K562 (cell line): ENCODE measurements at regions not wholly inside any gene's neighbourhood (a gene's known extent, or its start where the extent isn't known, plus 50 kb on each side); places are given as distances from the start of the nearest gene placed in this dataset.

ENCODE experiments used
- ATAC-seq: fragments of 200-7000 bp; cut with Tn5 transposase; 3 replicates; pipeline ENCODE4 v1.9.1; 2020; ENCODE audit warnings: moderate library complexity
- BruUV-seq: library from RNA; stranded (reverse); fragments of 400-500 nt; replicated peaks from 2 replicates; lab custom pipeline; 2021; lab: Mats Ljungman, UMichigan
- CTCF ChIA-PET: fragments of 300-600 bp; formaldehyde crosslinking; extraction: SDS; loops from one replicate; lab custom pipeline; 2021; ENCODE audit warnings: low intra/inter-chr PET ratio; lab: Yijun Ruan, JAX
- POLR2A ChIA-PET: fragments of 300-600, 350-650 bp; sonication (Branson Sonifier 250); formaldehyde crosslinking; extraction: SDS; loops from one replicate; lab custom pipeline; 2021; ENCODE audit warnings: antibody characterized with exemption, inconsistent platforms; lab: Yijun Ruan, JAX
- DNase-seq, 4 experiments: peaks; one replicate each; pipeline versions ENCODE4 v3.0.0 to v3.0.0-alpha.2; 2011 to 2018; ENCODE audit warnings: low spot score in 3 of 4, mixed read lengths in 3 of 4; ENCODE audit errors: extremely low read depth in 1 of 4
- FAIRE-seq: peaks from 2 replicates; lab custom pipeline; 2011; peaks lifted over from hg19 to GRCh38; lab: Jason Lieb, UNC
- H2AFZ ChIP-seq: 2 replicates; pipeline ENCODE4 v1.6.0; 2011; ENCODE audit warnings: low read depth, low read length, control low read depth, inconsistent platforms
- H3K27ac ChIP-seq: fragments of 200-600 bp; 3 replicates; pipeline ENCODE4 v1.8.0; 2011; ENCODE audit warnings: low read depth, mild to moderate bottlenecking, control low read depth, inconsistent platforms, low read length, moderate library complexity, mixed read lengths; ENCODE audit errors: extremely low read depth
- H3K27me3 ChIP-seq, 2 experiments: fragments of 300-600 bp in 1 of 2; 2 replicates in 1 of 2; 3 replicates in 1 of 2; pipeline versions ENCODE4 v1.6.0 to v1.8.0; 2011; ENCODE audit warnings: inconsistent platforms in 2 of 2, low read length in 2 of 2, mild to moderate bottlenecking in 1 of 2, mixed read lengths in 1 of 2, moderate library complexity in 1 of 2; ENCODE audit not compliant: control insufficient read depth in 2 of 2, insufficient read depth in 2 of 2
- H3K36me3 ChIP-seq: fragments of 300-600 bp; 3 replicates; pipeline ENCODE4 v1.8.0; 2011; ENCODE audit warnings: mild to moderate bottlenecking, low read length, inconsistent platforms; ENCODE audit not compliant: control insufficient read depth, insufficient read depth
- H3K4me1 ChIP-seq, 2 experiments: fragments of 200-600 bp in 1 of 2; replicated peaks in 1 of 2; 2 replicates in 1 of 2; 3 replicates in 1 of 2; pipeline versions ENCODE4 v1.5.1 to v1.8.0; 2011; ENCODE audit warnings: inconsistent platforms in 2 of 2, low read length in 2 of 2, mild to moderate bottlenecking in 1 of 2, mixed read lengths in 1 of 2, moderate library complexity in 1 of 2; ENCODE audit not compliant: control insufficient read depth in 2 of 2, insufficient read depth in 2 of 2
- H3K4me2 ChIP-seq: 2 replicates; pipeline ENCODE4 v1.6.1; 2011; ENCODE audit warnings: low read length, control low read depth, inconsistent platforms, mixed read lengths; ENCODE audit not compliant: insufficient read depth
- H3K4me3 ChIP-seq: fragments of 200-600 bp; sonication (generic), shearing (Covaris generic); 2 replicates; pipeline ENCODE4 v1.5.1; 2016; ENCODE audit warnings: control low read depth, inconsistent platforms
- H3K79me2 ChIP-seq: fragments of 200-600 bp; 3 replicates; pipeline ENCODE4 v1.8.0; 2011; ENCODE audit warnings: low read length, inconsistent platforms; ENCODE audit not compliant: control insufficient read depth, insufficient read depth
- H3K9ac ChIP-seq, 2 experiments: 2 replicates each; pipeline versions ENCODE4 v1.6.0 to v1.6.1; 2011; ENCODE audit warnings: low read depth in 2 of 2, low read length in 2 of 2, control low read depth in 1 of 2, inconsistent platforms in 1 of 2, mild to moderate bottlenecking in 1 of 2, mixed read lengths in 1 of 2; ENCODE audit not compliant: insufficient read depth in 1 of 2
- H3K9me1 ChIP-seq: one replicate; pipeline ENCODE4 v1.6.0; 2011; ENCODE audit warnings: inconsistent platforms, mild to moderate bottlenecking, low read length, moderate library complexity; ENCODE audit not compliant: control insufficient read depth, insufficient read depth
- H3K9me3 ChIP-seq: replicated peaks from 2 replicates; pipeline ENCODE4 v1.5.1; 2011; ENCODE audit warnings: low read depth, low read length, inconsistent platforms; ENCODE audit not compliant: control insufficient read depth, insufficient read depth
- H4K20me1 ChIP-seq: replicated peaks from 2 replicates; pipeline ENCODE4 v1.6.1; 2011; ENCODE audit warnings: low read length, inconsistent platforms, mixed read lengths; ENCODE audit not compliant: control insufficient read depth, insufficient read depth
- BRF2 ChIP-seq: IDR thresholded peaks from 3 replicates; pipeline ENCODE4 v1.6.1; 2011; ENCODE audit warnings: borderline replicate concordance, mild to moderate bottlenecking; ENCODE audit not compliant: insufficient read length, insufficient read depth
- DPF2 ChIP-seq: fragments of 450-650 bp; IDR thresholded peaks from 2 replicates; pipeline ENCODE4 v1.6.1; 2016
- FOXM1 ChIP-seq, 2 experiments: fragments of 450-650 bp in 1 of 2; sonication (generic) in 1 of 2; formaldehyde crosslinking in 1 of 2; IDR thresholded peaks; 2 replicates each; pipeline versions ENCODE4 v1.6.1 to v1.9.0; 2017 to 2022; ENCODE audit warnings: low read depth in 2 of 2, mild to moderate bottlenecking in 2 of 2, missing genetic modification reagents in 1 of 2, moderate library complexity in 1 of 2
- GABPB2 ChIP-seq: fragments of 250-450 bp; sonication (Bioruptor Pico); conservative IDR thresholded peaks from 2 replicates; pipeline ENCODE4 v1.5.1; 2021; ENCODE audit warnings: mild to moderate bottlenecking
- HNRNPLL ChIP-seq: fragments of 200-400 bp; formaldehyde crosslinking; IDR thresholded peaks from 2 replicates; pipeline ENCODE4 v1.6.1; 2017; ENCODE audit warnings: low read length, low read depth, mild to moderate bottlenecking; ENCODE audit not compliant: poor library complexity, severe bottlenecking
- KLF13 ChIP-seq: fragments of 450-650 bp; IDR thresholded peaks from 2 replicates; pipeline ENCODE4 v1.6.1; 2016; ENCODE audit warnings: missing genetic modification characterization, low read depth, mild to moderate bottlenecking, missing compliant biosample characterization, moderate library complexity, borderline replicate concordance
- MED1 ChIP-seq: sonication (generic); formaldehyde crosslinking; IDR thresholded peaks from 2 replicates; pipeline ENCODE4 v1.8.1; 2023; ENCODE audit warnings: missing genetic modification reagents, borderline replicate concordance
- NR4A1 ChIP-seq, 2 experiments: fragments of 250-450 bp in 1 of 2; fragments of 450-650 bp in 1 of 2; sonication (Bioruptor Pico) in 1 of 2; IDR thresholded peaks; 2 replicates each; pipeline versions ENCODE4 v1.4.0 to v1.6.1; 2016 to 2020; ENCODE audit warnings: mild to moderate bottlenecking in 2 of 2, missing compliant biosample characterization in 1 of 2, missing genetic modification characterization in 1 of 2, moderate library complexity in 1 of 2
- ZBTB2 ChIP-seq: fragments of 450-650 bp; IDR thresholded peaks from 2 replicates; pipeline ENCODE4 v1.6.1; 2016; ENCODE audit warnings: antibody characterized with exemption
- ZKSCAN1 ChIP-seq: fragments of 150-350 bp; IDR thresholded peaks from 2 replicates; pipeline ENCODE4 v1.6.1; 2016; ENCODE audit warnings: low read depth, low read length
- ZNF696 ChIP-seq: fragments of 250-450 bp; sonication (Bioruptor Pico); conservative IDR thresholded peaks from 2 replicates; pipeline ENCODE4 v1.4.0; 2020; ENCODE audit warnings: mild to moderate bottlenecking, moderate library complexity
- WGBS: fragments of 100-300 bp; shearing (Covaris generic); methylation state at CpG from one replicate; pipeline ENCODE4 v1.1.6; 2016; ENCODE audit warnings: low coverage, mixed read lengths; ENCODE audit not compliant: insufficient coverage; ENCODE audit errors: missing lambda C conversion rate; 5-methylcytosine and 5-hydroxymethylcytosine counted together
- in situ Hi-C: fragments of 300-500 bp; cut with MboI; formaldehyde crosslinking; loops from 4 replicates; pipeline ENCODE4 v1.15.0; 2018; ENCODE audit warnings: inconsistent platforms, mixed read lengths
- intact Hi-C: fragments of 100-400 bp; cut with micrococcal nuclease; formaldehyde crosslinking; loops from 2 replicates; pipeline ENCODE4 v1.14.2; 2022
- TF ChIP-seq, protein P1 (sequence below): sonication (generic); formaldehyde crosslinking; IDR thresholded peaks from 2 replicates; pipeline ENCODE4 v1.8.1; 2023; ENCODE audit warnings: missing genetic modification reagents, mild to moderate bottlenecking, borderline replicate concordance

GRCh38 chr1:4017636-4018365, 117.7 kb upstream of the C1orf174 start:
- ATAC-seq, result no peak
- BruUV-seq, result no TSS peak
- ChIA-PET CTCF (no interaction called here), POLR2A (interaction anchor here (0.7 to 0.9 kb wide), 3 partner anchors 9 to 64 kb away, joined by 3 read pairs; no protein-coding TSS in a partner anchor)
- H3K4me3 ChIP-seq, result no peak overlapping the region
- in situ Hi-C loops (no loop called here), intact Hi-C loops (no loop called here)
- H2AFZ ChIP-seq, result no peak overlapping the region
- no peaks in the 10 kb centered on the region for H3K36me3 ChIP-seq
- FAIRE-seq, result peak; percentile 15
- H3K4me1 ChIP-seq, result peaks cover 0 to 7% of the 10 kb centered on the region in 2 experiments; a peak in 2 of 5 replicates
- no peak overlapping the region for H3K9ac ChIP-seq
- no peak overlapping the region for H3K27ac ChIP-seq
- no peaks in the 10 kb centered on the region for H3K9me1 ChIP-seq
- no peaks in the 10 kb centered on the region for H3K79me2 ChIP-seq
- H3K9me3 ChIP-seq, result no peaks in the 10 kb centered on the region
- WGBS, result 2% methylated on average over 12 of the region's 12 CpGs
- no peak for DNase-seq
- peaks cover 9 to 51% of the 10 kb centered on the region in 2 experiments; a peak in 4 of 5 replicates for H3K27me3 ChIP-seq
- peaks cover 5% of the 10 kb centered on the region; the same call in 1 of the 2 replicates for H4K20me1 ChIP-seq
- H3K4me2 ChIP-seq, result no peak overlapping the region
- TF ChIP-seq FOXM1 (IDR thresholded peaks at IDR 0.05; ENCODE audit: low read depth) (no peak), FOXM1 (CRISPR knock-in tag; IDR thresholded peaks at IDR 0.05; ENCODE audit: low read depth) (no peak), DPF2 (no peak), KLF13 (tag) (no peak), BRF2 (no peak), HNRNPLL (no peak), NR4A1 (CRISPR knock-in tag; IDR thresholded peaks at IDR 0.05) (no peak), NR4A1 (tag; IDR thresholded peaks at IDR 0.05) (no peak), ZKSCAN1 (no peak), ZBTB2 (no peak), ZNF696 (CRISPR knock-in tag) (no peak), GABPB2 (no peak), MED1 (no peak)
- TF ChIP-seq, protein P1, sequence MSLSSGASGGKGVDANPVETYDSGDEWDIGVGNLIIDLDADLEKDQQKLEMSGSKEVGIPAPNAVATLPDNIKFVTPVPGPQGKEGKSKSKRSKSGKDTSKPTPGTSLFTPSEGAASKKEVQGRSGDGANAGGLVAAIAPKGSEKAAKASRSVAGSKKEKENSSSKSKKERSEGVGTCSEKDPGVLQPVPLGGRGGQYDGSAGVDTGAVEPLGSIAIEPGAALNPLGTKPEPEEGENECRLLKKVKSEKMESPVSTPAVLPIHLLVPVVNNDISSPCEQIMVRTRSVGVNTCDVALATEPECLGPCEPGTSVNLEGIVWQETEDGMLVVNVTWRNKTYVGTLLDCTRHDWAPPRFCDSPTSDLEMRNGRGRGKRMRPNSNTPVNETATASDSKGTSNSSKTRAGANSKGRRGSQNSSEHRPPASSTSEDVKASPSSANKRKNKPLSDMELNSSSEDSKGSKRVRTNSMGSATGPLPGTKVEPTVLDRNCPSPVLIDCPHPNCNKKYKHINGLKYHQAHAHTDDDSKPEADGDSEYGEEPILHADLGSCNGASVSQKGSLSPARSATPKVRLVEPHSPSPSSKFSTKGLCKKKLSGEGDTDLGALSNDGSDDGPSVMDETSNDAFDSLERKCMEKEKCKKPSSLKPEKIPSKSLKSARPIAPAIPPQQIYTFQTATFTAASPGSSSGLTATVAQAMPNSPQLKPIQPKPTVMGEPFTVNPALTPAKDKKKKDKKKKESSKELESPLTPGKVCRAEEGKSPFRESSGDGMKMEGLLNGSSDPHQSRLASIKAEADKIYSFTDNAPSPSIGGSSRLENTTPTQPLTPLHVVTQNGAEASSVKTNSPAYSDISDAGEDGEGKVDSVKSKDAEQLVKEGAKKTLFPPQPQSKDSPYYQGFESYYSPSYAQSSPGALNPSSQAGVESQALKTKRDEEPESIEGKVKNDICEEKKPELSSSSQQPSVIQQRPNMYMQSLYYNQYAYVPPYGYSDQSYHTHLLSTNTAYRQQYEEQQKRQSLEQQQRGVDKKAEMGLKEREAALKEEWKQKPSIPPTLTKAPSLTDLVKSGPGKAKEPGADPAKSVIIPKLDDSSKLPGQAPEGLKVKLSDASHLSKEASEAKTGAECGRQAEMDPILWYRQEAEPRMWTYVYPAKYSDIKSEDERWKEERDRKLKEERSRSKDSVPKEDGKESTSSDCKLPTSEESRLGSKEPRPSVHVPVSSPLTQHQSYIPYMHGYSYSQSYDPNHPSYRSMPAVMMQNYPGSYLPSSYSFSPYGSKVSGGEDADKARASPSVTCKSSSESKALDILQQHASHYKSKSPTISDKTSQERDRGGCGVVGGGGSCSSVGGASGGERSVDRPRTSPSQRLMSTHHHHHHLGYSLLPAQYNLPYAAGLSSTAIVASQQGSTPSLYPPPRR, result no peak
